MCF 10A (cell line): ENCODE measurements at regions not wholly inside any gene's neighbourhood (a gene's known extent, or its start where the extent isn't known, plus 50 kb on each side); places are given as distances from the start of the nearest gene placed in this dataset.

Experiments used
- BruUV-seq: library from RNA; stranded (reverse); fragments of 400-500 nt; replicated peaks from 2 replicates; lab custom pipeline; 2021; lab: Mats Ljungman, UMichigan
- CTCF ChIA-PET: fragments of 300-600 bp; sonication (Branson Sonifier 250); formaldehyde crosslinking; extraction: SDS; loops from one replicate; lab custom pipeline; 2021; ENCODE audit warnings: antibody characterized with exemption, inconsistent platforms; lab: Yijun Ruan, JAX
- POLR2A ChIA-PET: fragments of 300-600, 350-650 bp; sonication (Branson Sonifier 250); formaldehyde crosslinking; extraction: SDS; loops from one replicate; lab custom pipeline; 2020; ENCODE audit warnings: antibody characterized with exemption, inconsistent platforms; lab: Yijun Ruan, JAX
- DNase-seq: peaks from one replicate; pipeline ENCODE4 v3.0.0-alpha.2; 2018; ENCODE audit not compliant: unreplicated experiment
- H3K27ac Mint-ChIP-seq: one replicate; pipeline ENCODE4 v1.8.0; 2022; ENCODE audit warnings: mild to moderate bottlenecking, low read depth, mixed read lengths; ENCODE audit not compliant: unreplicated experiment
- H3K27me3 Mint-ChIP-seq: one replicate; pipeline ENCODE4 v1.8.0; 2022; ENCODE audit warnings: mixed read lengths; ENCODE audit not compliant: insufficient read depth, unreplicated experiment
- H3K36me3 Mint-ChIP-seq: one replicate; pipeline ENCODE4 v1.8.0; 2022; ENCODE audit warnings: mild to moderate bottlenecking, moderate library complexity, mixed read lengths; ENCODE audit not compliant: insufficient read depth, unreplicated experiment
- H3K4me1 Mint-ChIP-seq: one replicate; pipeline ENCODE4 v1.8.0; 2022; ENCODE audit warnings: mixed read lengths; ENCODE audit not compliant: insufficient read depth, unreplicated experiment
- H3K4me3 Mint-ChIP-seq: one replicate; pipeline ENCODE4 v1.8.0; 2022; ENCODE audit warnings: mild to moderate bottlenecking, moderate library complexity, mixed read lengths; ENCODE audit not compliant: unreplicated experiment
- H3K9me3 Mint-ChIP-seq: one replicate; pipeline ENCODE4 v1.8.0; 2022; ENCODE audit warnings: mixed read lengths; ENCODE audit not compliant: unreplicated experiment
- CTCF ChIP-seq: fragments of 200-600 bp; IDR thresholded peaks from one replicate; pipeline ENCODE4 v1.8.0; 2022; ENCODE audit warnings: antibody characterized with exemption, mild to moderate bottlenecking; ENCODE audit not compliant: unreplicated experiment
- intact Hi-C: fragments of 100-400 bp; cut with micrococcal nuclease; formaldehyde crosslinking; loops from 2 replicates; pipeline ENCODE4 v1.14.1; 2022

- Mint-ChIP-seq H3K36me3 (peaks cover 7% of the 10 kb centered on the region), H3K27ac (no peak overlapping the region), H3K27me3 (no peaks in the 10 kb centered on the region), H3K4me1 (no peaks in the 10 kb centered on the region), H3K9me3 (peaks cover 42% of the 10 kb centered on the region), H3K4me3 (no peak overlapping the region)
- BruUV-seq: no TSS peak
- TF ChIP-seq CTCF: no peak
- DNase-seq: no peak
- CTCF ChIA-PET: no interaction called here
- intact Hi-C loops: no loop called here
- POLR2A ChIA-PET: no interaction called here
Observed at GRCh38 chr11:70566768-70567530, 168.6 kb downstream of the CTTN start.

GRCh38 chr11:70567680-70568034, 169.3 kb downstream of the CTTN start:
- intact Hi-C loops: no loop called here
- no peak overlapping the region for H3K27ac Mint-ChIP-seq
- peaks cover 7% of the 10 kb centered on the region for H3K36me3 Mint-ChIP-seq
- no TSS peak for BruUV-seq
- no peaks in the 10 kb centered on the region for H3K27me3 Mint-ChIP-seq
- ChIA-PET CTCF (no interaction called here), POLR2A (no interaction called here)
- H3K4me3 Mint-ChIP-seq: peak overlapping the region; percentile 21
- H3K4me1 Mint-ChIP-seq: no peaks in the 10 kb centered on the region
- no peak for TF ChIP-seq CTCF
- DNase-seq: no peak
- H3K9me3 Mint-ChIP-seq: peaks cover 38% of the 10 kb centered on the region

- Mint-ChIP-seq H3K9me3 (peaks cover 32% of the 10 kb centered on the region), H3K27me3 (no peaks in the 10 kb centered on the region), H3K36me3 (peaks cover 7% of the 10 kb centered on the region), H3K27ac (no peak overlapping the region), H3K4me3 (peak overlapping the region; percentile 21), H3K4me1 (no peaks in the 10 kb centered on the region)
- ChIA-PET CTCF (no interaction called here), POLR2A (interaction anchor here (0.6 kb wide), 1 partner anchor 244 kb away, joined by 3 read pairs; no protein-coding TSS in a partner anchor)
- peak; percentile 0 for DNase-seq
- intact Hi-C loops: no loop called here
- no TSS peak for BruUV-seq
- no peak for TF ChIP-seq CTCF
Observed at GRCh38 chr11:70568035-70568813, 169.9 kb downstream of the CTTN start.

DNA sequence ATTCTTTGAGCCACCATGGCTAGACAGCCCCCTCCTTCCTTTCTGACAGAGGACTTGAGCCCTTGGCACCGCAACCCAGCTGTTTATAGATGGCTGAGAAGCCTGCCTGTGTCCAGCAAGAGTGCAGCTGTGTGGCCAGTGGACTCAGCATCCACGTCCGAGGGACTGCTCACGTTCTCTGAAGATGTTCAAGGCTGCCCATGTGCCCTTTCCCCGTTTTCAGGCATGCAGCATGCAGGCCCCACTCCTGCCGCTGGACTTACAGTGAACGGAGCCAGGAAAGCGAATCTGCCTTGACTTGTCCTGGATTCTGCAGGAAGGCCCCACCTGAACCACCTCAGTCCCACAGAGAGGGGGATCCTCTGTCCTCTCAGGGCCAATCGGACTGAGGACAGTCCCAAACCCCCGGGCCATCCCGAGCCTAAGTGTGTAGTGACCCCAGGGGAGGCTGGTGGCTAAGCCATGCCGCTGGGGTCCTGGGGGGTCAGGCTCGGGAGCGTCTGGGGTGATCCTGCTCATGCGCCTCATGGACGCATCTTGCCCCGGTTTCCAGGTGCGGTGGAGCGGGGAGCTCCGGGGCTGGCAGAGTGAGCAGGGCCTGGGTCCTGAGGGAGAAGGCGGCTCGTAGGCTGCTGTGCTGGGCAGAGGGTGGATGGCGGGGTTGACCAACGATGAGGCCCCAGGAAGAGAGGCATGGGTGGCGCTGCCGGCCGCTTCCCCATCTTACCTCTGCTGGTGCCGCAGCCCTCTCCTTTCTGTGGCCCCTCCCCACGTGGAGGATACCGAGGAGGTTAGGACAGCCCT, 170.7 kb downstream of the CTTN start:
- TF ChIP-seq CTCF: no peak
- Mint-ChIP-seq H3K27ac (no peak overlapping the region), H3K36me3 (peaks cover 7% of the 10 kb centered on the region), H3K9me3 (peaks cover 24% of the 10 kb centered on the region), H3K4me3 (no peak overlapping the region), H3K27me3 (no peaks in the 10 kb centered on the region), H3K4me1 (no peaks in the 10 kb centered on the region)
- DNase-seq: no peak
- POLR2A ChIA-PET: interaction anchor here (0.6 kb wide), 1 partner anchor 243 kb away, joined by 3 read pairs; no protein-coding TSS in a partner anchor
- intact Hi-C loops: no loop called here
- CTCF ChIA-PET: no interaction called here
- no TSS peak for BruUV-seq
